CD4-positive, alpha-beta T cell treated with Interleukin-12 subunit alpha and Interleukin-12 subunit beta, for 1 hour (primary cell): ENCODE measurements at regions not wholly inside any gene's neighbourhood (a gene's known extent, or its start where the extent isn't known, plus 50 kb on each side); places are given as distances from the start of the nearest gene placed in this dataset.

Experiments
- DNase-seq: peaks from one replicate; pipeline ENCODE4 v3.0.0-alpha.2; 2020

DNA sequence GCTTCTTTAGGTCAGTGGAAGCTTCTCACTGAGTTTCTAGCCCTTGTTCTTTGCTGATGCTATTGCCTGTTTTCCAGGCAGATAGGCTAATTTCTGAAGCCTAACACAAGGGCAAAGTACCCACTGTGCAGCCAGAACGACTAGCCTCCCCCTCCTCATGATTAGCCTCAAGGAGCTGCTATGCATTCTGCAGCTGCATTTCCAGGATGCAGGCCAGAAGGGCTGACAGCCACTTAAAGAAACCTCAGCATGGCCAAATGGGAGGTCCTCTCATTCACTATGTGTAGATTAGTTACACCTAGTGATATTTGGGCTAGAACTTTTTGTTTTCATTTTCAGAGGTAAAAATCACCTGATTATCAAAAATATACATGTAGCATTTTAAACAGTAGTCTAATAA, 216.0 kb downstream of the RAD51AP2 start:
- no peak for DNase-seq

DNA sequence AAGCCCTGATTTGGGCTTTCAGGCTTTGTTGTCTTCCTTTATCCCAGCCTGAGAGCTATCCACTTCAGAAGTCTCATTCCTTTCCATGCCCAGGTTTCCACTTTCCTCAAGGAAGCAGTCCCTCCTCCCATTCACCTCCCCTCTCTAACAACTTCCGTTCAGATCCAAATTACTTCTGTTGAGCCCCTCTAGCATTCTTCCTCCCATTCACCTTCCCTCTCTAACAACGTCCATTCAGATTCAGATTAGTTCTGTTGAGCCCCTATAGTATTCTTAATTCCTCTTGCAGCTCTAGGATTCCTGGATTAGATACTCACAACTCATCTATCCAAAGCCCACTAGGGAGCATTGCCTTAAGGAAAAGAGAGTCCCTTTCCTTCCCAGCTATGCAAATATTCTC, 216.8 kb downstream of the RAD51AP2 start:
- no peak for DNase-seq

DNA sequence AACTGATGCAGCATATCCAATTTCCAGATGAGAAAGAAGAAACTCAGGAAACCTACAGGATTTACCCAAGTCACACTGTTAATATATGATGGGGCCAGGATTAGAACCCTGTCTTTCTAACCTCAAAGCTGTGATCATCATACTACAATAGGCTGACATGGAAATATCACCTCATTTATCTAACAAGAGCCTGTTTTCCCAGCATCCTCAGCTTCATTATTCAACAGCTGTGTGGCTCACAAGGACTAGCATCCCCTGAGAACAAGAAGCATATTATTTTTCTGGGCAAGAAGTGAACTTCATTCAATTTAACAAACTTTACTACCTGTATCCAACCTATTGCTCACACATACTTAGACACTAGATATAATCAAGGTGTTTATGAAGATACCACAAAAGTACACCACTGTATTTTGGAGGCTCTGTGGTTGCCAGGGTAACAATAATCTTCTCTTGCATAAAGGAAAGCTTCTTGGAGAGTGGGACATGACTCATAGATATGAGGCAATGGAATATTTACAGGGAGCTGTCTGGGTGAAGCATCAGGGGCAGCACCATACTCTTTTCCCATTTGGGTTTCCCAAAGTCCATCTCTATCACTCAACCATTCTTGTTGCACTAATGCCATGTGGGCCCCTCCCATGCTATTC, 218.2 kb downstream of the RAD51AP2 start:
- DNase-seq = no peak

GRCh38 chr2:17298453-17298852, 219.8 kb downstream of the RAD51AP2 start:
- DNase-seq = no peak

DNA sequence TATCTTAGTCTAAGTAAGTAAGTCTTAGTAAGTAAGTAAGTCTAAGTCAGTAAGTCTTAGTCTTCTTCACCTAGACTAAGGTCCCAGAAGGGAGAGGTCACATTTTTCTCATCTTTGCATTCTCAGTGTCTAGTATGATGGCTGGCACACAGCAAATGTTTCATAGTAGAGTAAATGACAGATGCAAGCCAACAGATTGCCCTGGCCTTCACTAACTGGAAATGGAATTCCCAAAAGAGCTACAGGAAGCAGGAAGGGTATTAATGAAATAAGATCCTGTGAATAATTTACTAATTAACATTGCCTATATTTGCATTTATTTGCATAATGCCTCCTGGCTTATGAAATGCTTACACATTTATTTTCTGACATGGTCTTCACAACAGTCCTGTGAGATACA, 221.6 kb downstream of the RAD51AP2 start:
- DNase-seq = no peak

DNA sequence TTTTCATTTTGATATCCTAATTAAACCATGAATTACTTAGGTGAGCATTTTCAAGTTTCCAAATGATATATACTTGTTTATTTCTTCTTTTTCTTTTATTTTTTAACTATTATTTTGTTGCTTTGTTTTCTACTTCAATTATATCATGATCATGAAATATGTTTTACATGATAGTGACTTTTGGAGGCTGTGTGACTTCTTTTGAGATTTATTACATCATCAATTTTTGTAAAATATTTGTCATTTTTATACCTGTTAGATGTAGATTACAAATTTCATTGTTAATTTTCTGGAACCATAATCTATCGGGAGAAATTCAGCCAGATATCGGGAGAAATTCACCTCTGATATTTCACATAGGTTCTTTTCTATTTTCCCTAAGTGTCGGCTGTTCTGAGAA, 228.6 kb downstream of the RAD51AP2 start:
- no peak for DNase-seq

DNA sequence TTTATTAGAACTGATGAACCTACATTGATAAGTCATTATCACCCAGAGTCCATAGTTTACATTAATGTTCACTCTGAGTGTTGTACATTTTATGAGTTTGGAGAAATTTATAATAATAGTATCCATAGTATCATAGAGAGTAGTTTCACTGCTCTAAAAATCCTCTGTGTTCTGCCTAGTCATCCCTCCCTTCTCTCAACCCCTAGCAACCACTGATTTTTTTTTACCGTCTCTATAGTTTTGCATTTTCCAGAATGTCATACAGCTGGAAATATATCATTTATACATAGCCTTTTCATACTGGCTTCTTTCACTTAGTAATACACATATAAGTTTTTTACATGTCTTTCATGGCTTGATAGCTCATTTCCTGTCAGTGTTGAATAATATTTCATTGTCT, 231.1 kb downstream of the RAD51AP2 start:
- no peak for DNase-seq

DNA sequence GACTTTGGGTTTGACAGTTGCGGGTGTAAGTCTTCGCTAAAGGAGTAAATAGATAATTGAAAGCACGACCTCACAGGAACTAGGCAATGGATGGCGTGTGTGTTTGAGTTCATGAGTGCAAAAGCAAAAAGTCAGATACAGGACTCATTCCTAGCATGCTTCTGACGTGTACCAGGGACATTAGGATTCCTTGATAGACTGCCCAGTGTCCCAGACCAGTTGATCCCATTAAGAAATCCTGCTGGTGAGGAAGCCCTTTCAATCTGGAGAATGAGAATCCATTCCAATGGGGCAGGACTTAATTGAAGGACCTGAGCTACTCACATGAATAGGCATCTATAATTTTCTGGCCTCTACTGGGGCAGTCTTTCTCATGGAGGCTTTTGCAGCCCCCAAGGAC, 235.4 kb downstream of the RAD51AP2 start:
- DNase-seq = no peak

GRCh38 chr2:17282245-17282644, 236.0 kb downstream of the RAD51AP2 start:
- DNase-seq = no peak

DNA sequence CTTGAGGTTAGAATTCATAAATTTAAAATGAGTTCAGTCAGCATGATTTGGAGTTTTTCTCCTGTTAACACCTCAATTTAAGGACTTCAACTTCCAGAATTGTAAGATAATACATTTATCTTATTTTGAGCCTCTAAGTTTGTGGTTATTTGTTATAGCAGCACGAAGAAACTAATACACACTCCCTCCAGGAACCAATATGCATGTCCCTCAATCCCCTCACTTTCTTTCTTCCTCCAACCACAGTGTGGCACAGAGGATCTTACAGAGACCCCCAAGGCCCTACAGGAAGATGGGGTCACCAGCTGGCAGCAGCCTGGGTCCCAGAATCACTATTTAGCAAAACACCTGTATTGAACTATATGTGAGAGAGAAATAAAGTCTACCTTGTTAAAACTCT, 242.0 kb downstream of the RAD51AP2 start:
- no peak for DNase-seq

GRCh38 chr2:17272652-17273525, 245.4 kb downstream of the RAD51AP2 start:
- no peak for DNase-seq

- no peak for DNase-seq
Observed at GRCh38 chr2:17272170-17272569, 246.1 kb downstream of the RAD51AP2 start.

GRCh38 chr2:17271416-17271815, 246.8 kb downstream of the RAD51AP2 start:
- no peak for DNase-seq

GRCh38 chr2:17270894-17271293, 247.3 kb downstream of the RAD51AP2 start:
- no peak for DNase-seq

GRCh38 chr2:17263570-17263968, 254.7 kb downstream of the RAD51AP2 start:
- DNase-seq = no peak

- no peak for DNase-seq
Observed at GRCh38 chr2:17262854-17263569, 255.2 kb downstream of the RAD51AP2 start.

DNA sequence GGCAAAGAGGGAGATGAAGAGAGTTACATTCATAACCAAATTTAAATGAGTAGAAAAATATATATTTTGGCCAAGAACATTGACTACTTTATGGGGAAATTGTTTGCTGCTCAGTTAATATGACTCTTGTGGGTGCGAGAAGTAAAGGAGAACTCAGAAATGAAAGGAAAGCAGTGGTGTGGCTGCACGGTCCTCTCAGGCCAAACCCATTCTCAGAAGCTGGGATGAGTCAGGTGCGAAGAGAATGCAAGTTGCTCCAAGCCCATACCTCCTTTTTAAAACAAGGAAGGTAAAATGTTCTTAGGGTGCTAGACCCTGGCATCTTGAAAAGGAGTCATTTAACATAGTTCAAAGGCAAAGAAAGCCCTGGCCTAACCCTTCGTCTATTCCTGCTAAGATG, 258.6 kb downstream of the RAD51AP2 start:
- DNase-seq = no peak

DNA sequence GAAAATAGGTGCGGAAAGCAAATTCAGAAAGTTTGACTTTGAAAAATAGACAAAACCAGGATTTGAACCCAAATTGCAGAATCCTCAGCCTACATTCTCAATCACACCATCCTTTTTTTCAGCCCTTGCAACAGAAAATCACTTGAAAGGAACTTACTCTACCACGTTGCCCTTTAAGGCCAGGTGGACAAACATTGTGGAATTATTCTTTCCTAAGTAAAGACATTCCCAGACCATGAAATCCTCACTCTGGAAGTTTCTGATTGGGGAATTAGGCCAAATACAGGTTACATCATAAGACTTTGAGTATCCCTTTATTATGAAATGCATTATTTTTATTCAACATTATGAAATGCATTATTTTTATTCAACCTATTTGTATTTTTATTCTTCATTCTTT, 259.4 kb downstream of the RAD51AP2 start:
- DNase-seq = no peak

- DNase-seq = no peak
Observed at GRCh38 chr2:17257189-17257909, 260.9 kb downstream of the RAD51AP2 start.

- no peak for DNase-seq
Observed at GRCh38 chr2:17255071-17255470, 263.2 kb downstream of the RAD51AP2 start.

- no peak for DNase-seq
Observed at GRCh38 chr2:17254421-17254820, 263.8 kb downstream of the RAD51AP2 start.

GRCh38 chr2:17252258-17252657, 266.0 kb downstream of the RAD51AP2 start:
- no peak for DNase-seq

DNA sequence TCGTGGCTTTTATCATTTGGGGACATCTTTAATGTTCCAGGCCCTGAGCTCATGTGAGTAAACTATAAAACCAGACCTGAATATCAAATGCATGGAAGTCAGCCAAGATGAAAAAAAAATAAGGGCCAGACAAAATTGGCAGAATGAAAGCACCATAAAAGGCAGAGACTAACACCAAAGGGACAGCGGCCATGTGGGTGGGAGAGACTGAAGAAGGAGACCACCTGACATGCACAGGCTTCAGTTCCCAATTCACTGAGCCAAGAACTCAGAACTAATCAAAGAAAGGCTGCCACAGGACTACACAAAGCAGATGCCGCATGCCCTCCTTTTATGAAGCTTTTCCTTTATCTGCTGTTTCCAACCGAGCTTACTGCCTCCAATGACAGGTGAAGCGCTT, 267.1 kb downstream of the RAD51AP2 start:
- DNase-seq = no peak
